Prostate gland (tissue), 2 donors: ENCODE measurements at regions not wholly inside any gene's neighbourhood (a gene's known extent, or its start where the extent isn't known, plus 50 kb on each side); places are given as distances from the start of the nearest gene placed in this dataset.

Experiments used
- DNase-seq: peaks from one replicate; pipeline ENCODE4 v3.0.0-alpha.2; 2019; ENCODE audit warnings: low spot score
- H3K27ac ChIP-seq, 2 donors: fragments of 200-600 bp; sonication (generic); 2 replicates each; pipeline ENCODE4 v1.5.1; 2017 to 2019
- H3K27me3 ChIP-seq: fragments of 200-600 bp; sonication (generic); replicated peaks from 2 replicates; pipeline ENCODE4 v1.5.1; 2019; ENCODE audit not compliant: insufficient read depth
- H3K36me3 ChIP-seq, 2 donors: fragments of 200-600 bp; sonication (generic); 1 replicate in 1 of 2; 2 replicates in 1 of 2; pipeline versions ENCODE4 v1.5.1 to v1.8.1; 2017 to 2019
- H3K4me1 ChIP-seq: fragments of 200-600 bp; sonication (generic); replicated peaks from 2 replicates; pipeline ENCODE4 v1.5.1; 2019
- H3K4me3 ChIP-seq, 2 donors: fragments of 200-600 bp; sonication (generic); 2 replicates each; pipeline ENCODE4 v1.5.1; 2017 to 2019
- H3K9me3 ChIP-seq: fragments of 200-600 bp; sonication (generic); 2 replicates; pipeline ENCODE4 v1.5.1; 2017
- POLR2A ChIP-seq: fragments of 450-650 bp; IDR thresholded peaks from one replicate; pipeline ENCODE4 v1.6.1; 2016; ENCODE audit warnings: antibody characterized with exemption, mild to moderate bottlenecking
- POLR2AphosphoS5 ChIP-seq: sonication (generic); formaldehyde crosslinking; IDR thresholded peaks from one replicate; pipeline ENCODE4 v1.6.1; 2017; ENCODE audit warnings: antibody characterized with exemption
- WGBS: methylation state at CpG from one replicate; pipeline ENCODE4 v1.1.5; 2018; 5-methylcytosine and 5-hydroxymethylcytosine counted together
- intact Hi-C: fragments of 100-400 bp; cut with DNase I; formaldehyde crosslinking; loops from one replicate; pipeline ENCODE4 v1.14.2; 2022
- TF ChIP-seq, protein P1 (sequence below), 4 experiments: fragments of 200-600 bp in 2 of 4; fragments of 450-650 bp in 2 of 4; sonication (generic) in 2 of 4; IDR thresholded peaks; 1 replicate in 3 of 4; 2 replicates in 1 of 4; pipeline ENCODE4 v1.5.1; 2016 to 2019; ENCODE audit warnings: antibody characterized with exemption in 4 of 4, mild to moderate bottlenecking in 2 of 4, moderate library complexity in 2 of 4

DNA sequence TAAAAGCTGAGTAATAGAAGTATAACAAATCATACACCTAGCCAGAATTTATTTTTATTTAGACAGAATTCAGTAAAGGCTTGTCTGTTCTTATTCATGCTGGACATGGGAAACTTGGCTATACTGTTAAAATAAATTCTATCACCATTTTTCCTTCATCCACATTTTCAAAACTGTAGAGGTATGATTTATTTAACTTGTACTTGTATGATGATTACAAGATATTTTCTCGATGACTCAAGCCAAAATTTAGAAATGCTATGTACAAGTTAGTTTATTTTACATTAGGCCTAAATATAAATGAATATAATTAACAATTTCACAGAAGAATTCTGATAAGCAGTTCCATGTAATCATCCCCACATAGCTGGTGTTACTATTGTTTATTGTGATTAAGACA lies 194.8 kb upstream of the DOK6 start:
- TF ChIP-seq POLR2A = no peak
- TF ChIP-seq POLR2AphosphoS5 = no peak
- TF ChIP-seq, protein P1, sequence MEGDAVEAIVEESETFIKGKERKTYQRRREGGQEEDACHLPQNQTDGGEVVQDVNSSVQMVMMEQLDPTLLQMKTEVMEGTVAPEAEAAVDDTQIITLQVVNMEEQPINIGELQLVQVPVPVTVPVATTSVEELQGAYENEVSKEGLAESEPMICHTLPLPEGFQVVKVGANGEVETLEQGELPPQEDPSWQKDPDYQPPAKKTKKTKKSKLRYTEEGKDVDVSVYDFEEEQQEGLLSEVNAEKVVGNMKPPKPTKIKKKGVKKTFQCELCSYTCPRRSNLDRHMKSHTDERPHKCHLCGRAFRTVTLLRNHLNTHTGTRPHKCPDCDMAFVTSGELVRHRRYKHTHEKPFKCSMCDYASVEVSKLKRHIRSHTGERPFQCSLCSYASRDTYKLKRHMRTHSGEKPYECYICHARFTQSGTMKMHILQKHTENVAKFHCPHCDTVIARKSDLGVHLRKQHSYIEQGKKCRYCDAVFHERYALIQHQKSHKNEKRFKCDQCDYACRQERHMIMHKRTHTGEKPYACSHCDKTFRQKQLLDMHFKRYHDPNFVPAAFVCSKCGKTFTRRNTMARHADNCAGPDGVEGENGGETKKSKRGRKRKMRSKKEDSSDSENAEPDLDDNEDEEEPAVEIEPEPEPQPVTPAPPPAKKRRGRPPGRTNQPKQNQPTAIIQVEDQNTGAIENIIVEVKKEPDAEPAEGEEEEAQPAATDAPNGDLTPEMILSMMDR (IDR thresholded peaks at IDR 0.05) = no peak
- WGBS = 46% methylated on average over 1 of the region's 1 CpG
- intact Hi-C loops = no loop called here
- DNase-seq = no peak
- H3K27me3 ChIP-seq = no peaks in the 10 kb centered on the region
- H3K4me1 ChIP-seq = no peaks in the 10 kb centered on the region
- H3K9me3 ChIP-seq = no peaks in the 10 kb centered on the region
- H3K4me3 ChIP-seq = no peak overlapping the region
- no peak overlapping the region for H3K27ac ChIP-seq
- no peaks in the 10 kb centered on the region for H3K36me3 ChIP-seq

DNA sequence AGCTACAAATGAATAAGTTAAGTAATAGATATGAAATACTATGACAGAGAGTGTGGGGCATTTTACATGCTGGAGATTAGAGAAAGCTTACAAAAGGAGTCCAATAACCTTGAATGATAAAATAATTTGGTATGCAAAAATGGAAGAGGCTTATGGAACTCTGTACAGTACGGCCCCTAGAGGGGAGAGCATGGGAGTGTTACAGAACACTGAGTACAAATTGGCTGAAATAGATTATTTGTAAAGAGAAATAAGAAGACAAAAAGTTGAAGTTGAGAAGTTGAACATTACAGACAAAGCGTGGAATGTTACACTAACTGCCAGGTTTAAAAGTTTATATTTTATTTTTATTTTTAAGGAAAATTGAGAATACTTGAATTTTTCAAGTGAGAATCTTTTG lies 192.1 kb upstream of the DOK6 start:
- no peaks in the 10 kb centered on the region for H3K27me3 ChIP-seq
- no peaks in the 10 kb centered on the region for H3K4me1 ChIP-seq
- no peaks in the 10 kb centered on the region for H3K36me3 ChIP-seq
- TF ChIP-seq, protein P1 (IDR thresholded peaks at IDR 0.05) = no peak
- TF ChIP-seq POLR2AphosphoS5 (no peak), POLR2A (no peak)
- DNase-seq = no peak
- H3K4me3 ChIP-seq = no peak overlapping the region
- WGBS = 81% methylated on average over 2 of the region's 2 CpGs
- H3K27ac ChIP-seq = no peak overlapping the region
- intact Hi-C loops = no loop called here
- no peaks in the 10 kb centered on the region for H3K9me3 ChIP-seq

DNA sequence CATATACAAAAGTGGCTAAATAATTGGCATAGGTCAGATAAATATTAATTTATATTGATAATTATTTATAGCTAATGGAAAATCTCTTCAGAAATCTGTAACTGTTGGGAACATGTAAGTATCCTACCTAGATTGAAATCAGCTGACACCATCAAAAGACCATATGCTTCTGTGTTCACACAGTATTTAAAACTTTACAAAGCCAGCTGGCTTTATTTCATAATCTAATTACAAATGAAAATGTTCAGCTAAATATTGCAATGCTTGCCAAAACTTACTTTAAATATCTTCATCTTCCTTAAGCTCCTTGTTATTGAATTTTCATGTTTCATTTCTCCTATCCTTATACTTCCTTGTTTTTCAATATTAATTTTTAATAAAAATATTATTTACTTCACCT lies 190.9 kb upstream of the DOK6 start:
- no peak for DNase-seq
- H3K27ac ChIP-seq = no peak overlapping the region
- no peaks in the 10 kb centered on the region for H3K9me3 ChIP-seq
- no peak overlapping the region for H3K4me3 ChIP-seq
- no peaks in the 10 kb centered on the region for H3K4me1 ChIP-seq
- intact Hi-C loops = no loop called here
- TF ChIP-seq POLR2A (no peak), POLR2AphosphoS5 (no peak)
- H3K27me3 ChIP-seq = no peaks in the 10 kb centered on the region
- H3K36me3 ChIP-seq = no peaks in the 10 kb centered on the region

DNA sequence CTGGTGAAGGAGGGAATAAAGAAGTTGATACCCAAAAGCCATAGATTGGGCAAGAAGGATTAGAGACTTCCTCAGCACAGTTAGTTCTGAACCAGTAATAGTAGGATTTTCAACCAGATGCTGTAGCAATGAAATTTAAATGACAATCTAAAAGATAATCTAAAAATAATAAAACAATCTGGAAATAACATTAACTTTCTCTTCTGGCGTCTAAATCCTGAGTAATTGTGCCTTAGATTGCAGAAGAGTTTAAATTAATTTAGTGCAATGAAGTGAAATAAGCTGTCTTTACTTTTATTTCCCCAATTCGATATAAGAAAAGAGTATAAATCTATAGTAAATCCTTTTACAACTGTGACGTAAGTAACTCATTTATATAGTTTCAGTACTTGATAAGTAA lies 186.8 kb upstream of the DOK6 start:
- no peak for DNase-seq
- Histone ChIP-seq H3K27ac (no peak overlapping the region), H3K36me3 (no peaks in the 10 kb centered on the region), H3K9me3 (no peaks in the 10 kb centered on the region), H3K4me3 (no peak overlapping the region), H3K27me3 (no peaks in the 10 kb centered on the region), H3K4me1 (no peaks in the 10 kb centered on the region)
- TF ChIP-seq POLR2A = no peak
- TF ChIP-seq POLR2AphosphoS5 = no peak
- TF ChIP-seq, protein P1 (IDR thresholded peaks at IDR 0.05) = no peak
- WGBS = 71% methylated on average over 3 of the region's 3 CpGs
- intact Hi-C loops = no loop called here

DNA sequence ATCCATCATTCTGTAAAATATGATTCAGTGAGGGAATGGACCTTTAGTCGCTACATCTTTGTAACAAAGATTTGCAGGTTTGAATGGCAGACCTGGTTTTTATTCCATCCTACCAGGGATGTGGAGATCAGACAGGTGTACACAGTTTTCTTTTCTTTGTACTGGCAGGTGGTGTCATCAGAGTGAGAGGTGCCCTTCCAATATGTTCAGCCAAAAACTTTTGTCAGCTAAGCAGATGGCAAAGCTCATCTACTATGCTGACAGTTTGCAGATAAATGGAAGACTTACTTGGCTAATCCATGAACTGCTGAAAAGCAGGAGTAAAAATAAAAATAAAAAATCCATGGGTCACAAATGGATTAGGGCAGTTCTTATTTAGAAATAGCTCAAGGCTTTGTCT lies 185.5 kb upstream of the DOK6 start:
- H3K4me3 ChIP-seq = no peak overlapping the region

More for the DNA sequence above, 185.5 kb upstream of the DOK6 start:
- H3K27me3 ChIP-seq = no peaks in the 10 kb centered on the region
- no peaks in the 10 kb centered on the region for H3K9me3 ChIP-seq
- TF ChIP-seq POLR2AphosphoS5 (no peak), POLR2A (no peak)
- TF ChIP-seq, protein P1 (IDR thresholded peaks at IDR 0.05) = no peak
- WGBS = 88% methylated on average over 1 of the region's 1 CpG
- intact Hi-C loops = no loop called here
- no peaks in the 10 kb centered on the region for H3K4me1 ChIP-seq
- no peaks in the 10 kb centered on the region for H3K36me3 ChIP-seq
- no peak overlapping the region for H3K27ac ChIP-seq
- DNase-seq = no peak
